Endodermal cell (in vitro differentiated cells): ENCODE measurements at regions not wholly inside any gene's neighbourhood (a gene's known extent, or its start where the extent isn't known, plus 50 kb on each side); places are given as distances from the start of the nearest gene placed in this dataset.

ENCODE experiments used
- DNase-seq: peaks from one replicate; pipeline ENCODE4 v3.0.0-alpha.2; 2017
- H3K27ac ChIP-seq: 2 replicates; pipeline ENCODE4 v1.5.1; 2013; ENCODE audit warnings: mild to moderate bottlenecking, low read depth, low read length, moderate library complexity
- H3K27me3 ChIP-seq: 2 replicates; pipeline ENCODE4 v1.6.1; 2013; ENCODE audit warnings: mild to moderate bottlenecking, low read length, moderate library complexity; ENCODE audit not compliant: insufficient read depth, control insufficient read depth, poor library complexity, severe bottlenecking
- H3K36me3 ChIP-seq: 2 replicates; pipeline ENCODE4 v1.7.0; 2013; ENCODE audit warnings: mild to moderate bottlenecking, low read length, moderate library complexity; ENCODE audit not compliant: control insufficient read depth, insufficient read depth
- H3K4me1 ChIP-seq: one replicate; pipeline ENCODE4 v1.7.0; 2013; ENCODE audit warnings: low read length; ENCODE audit not compliant: control insufficient read depth, insufficient read depth
- H3K4me3 ChIP-seq: 2 replicates; pipeline ENCODE4 v1.5.1; 2013; ENCODE audit warnings: mild to moderate bottlenecking, low read length, moderate library complexity
- H3K9ac ChIP-seq: 2 replicates; pipeline ENCODE4 v1.6.1; 2013; ENCODE audit warnings: mild to moderate bottlenecking, low read length, moderate library complexity; ENCODE audit not compliant: poor library complexity, severe bottlenecking; ENCODE audit errors: extremely low read depth
- H3K9me3 ChIP-seq: 2 replicates; pipeline ENCODE4 v1.6.1; 2013; ENCODE audit warnings: mild to moderate bottlenecking, low read length, moderate library complexity; ENCODE audit not compliant: control insufficient read depth
- H3K27ac Mint-ChIP-seq: 2 replicates; pipeline ENCODE4 v1.8.0; 2020; ENCODE audit warnings: mixed read lengths
- H3K27me3 Mint-ChIP-seq: 2 replicates; pipeline ENCODE4 v1.8.0; 2021; ENCODE audit warnings: mild to moderate bottlenecking, mixed read lengths; ENCODE audit not compliant: insufficient read depth
- H3K36me3 Mint-ChIP-seq: 2 replicates; pipeline ENCODE4 v1.8.0; 2020; ENCODE audit warnings: low read depth, mixed read lengths
- H3K4me1 Mint-ChIP-seq: 2 replicates; pipeline ENCODE4 v1.8.0; 2020; ENCODE audit warnings: mixed read lengths
- H3K4me3 Mint-ChIP-seq: 2 replicates; pipeline ENCODE4 v1.8.0; 2020; ENCODE audit warnings: mild to moderate bottlenecking, moderate library complexity, mixed read lengths
- H3K9me3 Mint-ChIP-seq: 2 replicates; pipeline ENCODE4 v1.8.0; 2020; ENCODE audit warnings: mild to moderate bottlenecking, mixed read lengths
- WGBS, 2 experiments: methylation state at CpG; one replicate each; pipeline versions ENCODE4 v1.1.5 to v1.1.7; 2013; ENCODE audit warnings: missing lambda C conversion rate in 2 of 2, mixed read lengths in 1 of 2; ENCODE audit not compliant: insufficient coverage in 1 of 2, insufficient read length in 1 of 2; 5-methylcytosine and 5-hydroxymethylcytosine counted together
- TF ChIP-seq, protein P1 (sequence below): fragments of 200-600 bp; sonication (generic); conservative IDR thresholded peaks from 2 replicates; pipeline ENCODE4 v1.5.0; 2021; ENCODE audit warnings: antibody characterized with exemption, mild to moderate bottlenecking

DNA sequence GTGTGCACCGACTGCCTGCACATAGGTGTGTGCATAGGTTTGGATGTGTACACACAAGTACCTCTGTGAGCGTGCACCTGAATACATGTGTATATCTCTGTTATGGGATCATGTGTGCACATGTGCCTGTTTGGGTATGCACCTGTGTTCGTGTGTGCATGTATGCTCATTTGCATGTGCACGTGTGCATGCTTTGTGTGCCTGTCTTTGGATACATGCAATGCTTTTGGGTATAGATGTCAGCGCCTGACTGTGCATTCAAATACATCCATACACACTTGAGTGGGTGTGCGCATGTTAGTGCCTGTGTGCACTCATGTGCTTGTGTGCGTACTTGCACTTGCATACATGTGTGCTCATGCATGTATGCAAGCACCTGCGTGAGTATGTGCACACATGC, 258.1 kb downstream of the IRX2 start:
- H3K4me3 ChIP-seq = no peak overlapping the region
- Mint-ChIP-seq H3K36me3 (no peaks in the 10 kb centered on the region), H3K4me3 (no peak overlapping the region), H3K9me3 (peaks cover 4% of the 10 kb centered on the region), H3K4me1 (no peaks in the 10 kb centered on the region), H3K27me3 (peaks cover 11% of the 10 kb centered on the region), H3K27ac (no peak overlapping the region)
- H3K9me3 ChIP-seq = no peaks in the 10 kb centered on the region
- WGBS, 2 experiments = 94 to 100% methylated on average over 6 to 8 of the region's 8 CpGs
- TF ChIP-seq, protein P1, sequence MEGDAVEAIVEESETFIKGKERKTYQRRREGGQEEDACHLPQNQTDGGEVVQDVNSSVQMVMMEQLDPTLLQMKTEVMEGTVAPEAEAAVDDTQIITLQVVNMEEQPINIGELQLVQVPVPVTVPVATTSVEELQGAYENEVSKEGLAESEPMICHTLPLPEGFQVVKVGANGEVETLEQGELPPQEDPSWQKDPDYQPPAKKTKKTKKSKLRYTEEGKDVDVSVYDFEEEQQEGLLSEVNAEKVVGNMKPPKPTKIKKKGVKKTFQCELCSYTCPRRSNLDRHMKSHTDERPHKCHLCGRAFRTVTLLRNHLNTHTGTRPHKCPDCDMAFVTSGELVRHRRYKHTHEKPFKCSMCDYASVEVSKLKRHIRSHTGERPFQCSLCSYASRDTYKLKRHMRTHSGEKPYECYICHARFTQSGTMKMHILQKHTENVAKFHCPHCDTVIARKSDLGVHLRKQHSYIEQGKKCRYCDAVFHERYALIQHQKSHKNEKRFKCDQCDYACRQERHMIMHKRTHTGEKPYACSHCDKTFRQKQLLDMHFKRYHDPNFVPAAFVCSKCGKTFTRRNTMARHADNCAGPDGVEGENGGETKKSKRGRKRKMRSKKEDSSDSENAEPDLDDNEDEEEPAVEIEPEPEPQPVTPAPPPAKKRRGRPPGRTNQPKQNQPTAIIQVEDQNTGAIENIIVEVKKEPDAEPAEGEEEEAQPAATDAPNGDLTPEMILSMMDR = no peak
- H3K9ac ChIP-seq = no peak overlapping the region
- H3K4me1 ChIP-seq = no peaks in the 10 kb centered on the region
- DNase-seq = no peak
- no peak overlapping the region for H3K27ac ChIP-seq
- no peaks in the 10 kb centered on the region for H3K27me3 ChIP-seq
- no peaks in the 10 kb centered on the region for H3K36me3 ChIP-seq

DNA sequence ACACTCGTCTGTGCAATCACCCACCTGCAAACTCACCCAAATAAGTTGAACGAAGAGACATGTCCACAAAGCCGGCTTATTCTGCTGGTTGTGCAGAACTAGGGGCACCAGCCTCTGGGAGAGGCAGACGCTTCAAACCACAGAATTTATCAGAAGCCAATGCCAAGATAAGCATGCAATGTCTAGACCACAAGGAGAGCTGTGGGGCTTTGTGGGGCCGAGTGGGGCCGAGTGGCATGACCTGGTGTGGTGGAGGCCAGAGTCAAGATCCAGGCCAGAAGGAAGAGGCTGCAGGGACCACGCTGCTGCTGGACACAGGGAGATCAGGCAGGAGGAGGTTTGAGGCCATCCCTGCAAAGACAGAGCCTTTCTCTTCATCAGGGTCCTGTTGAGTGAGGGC, 259.0 kb downstream of the IRX2 start:
- Mint-ChIP-seq H3K4me1 (no peaks in the 10 kb centered on the region), H3K27me3 (peaks cover 11% of the 10 kb centered on the region), H3K9me3 (peaks cover 5% of the 10 kb centered on the region), H3K36me3 (no peaks in the 10 kb centered on the region), H3K4me3 (no peak overlapping the region), H3K27ac (no peak overlapping the region)
- Histone ChIP-seq H3K27me3 (no peaks in the 10 kb centered on the region), H3K9me3 (no peaks in the 10 kb centered on the region), H3K27ac (no peak overlapping the region), H3K36me3 (no peaks in the 10 kb centered on the region), H3K4me3 (no peak overlapping the region), H3K4me1 (no peaks in the 10 kb centered on the region), H3K9ac (no peak overlapping the region)
- WGBS, 2 experiments = 69 to 76% methylated on average over 7 of the region's 7 CpGs
- no peak for DNase-seq
- TF ChIP-seq, protein P1 = no peak

DNA sequence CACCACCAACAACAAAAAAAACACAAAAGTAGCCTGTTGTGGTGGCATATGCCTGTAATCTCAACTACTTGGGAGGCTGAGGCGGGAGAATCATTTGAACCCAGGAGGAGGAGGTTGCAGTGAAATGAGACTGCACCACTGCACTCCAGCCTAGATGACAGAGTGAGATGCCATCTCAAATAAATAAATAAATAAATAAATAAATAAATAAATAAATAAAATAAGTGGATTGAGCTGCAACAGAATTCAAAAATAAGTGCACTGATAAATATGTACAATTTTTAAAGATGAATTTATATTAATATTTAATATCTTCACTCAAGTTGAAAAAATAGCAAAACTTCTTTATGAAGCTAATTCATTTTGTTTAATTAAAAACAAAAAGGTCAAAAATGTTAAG, 259.6 kb downstream of the IRX2 start:
- no peaks in the 10 kb centered on the region for H3K36me3 ChIP-seq

More for the DNA sequence above, 259.6 kb downstream of the IRX2 start:
- Histone ChIP-seq H3K4me3 (no peak overlapping the region), H3K9ac (no peak overlapping the region), H3K27me3 (no peaks in the 10 kb centered on the region), H3K27ac (no peak overlapping the region), H3K4me1 (no peaks in the 10 kb centered on the region), H3K9me3 (no peaks in the 10 kb centered on the region)
- TF ChIP-seq, protein P1 = no peak
- Mint-ChIP-seq H3K27me3 (peaks cover 11% of the 10 kb centered on the region), H3K36me3 (no peaks in the 10 kb centered on the region), H3K4me1 (no peaks in the 10 kb centered on the region), H3K4me3 (no peak overlapping the region), H3K9me3 (peaks cover 10% of the 10 kb centered on the region), H3K27ac (no peak overlapping the region)
- WGBS, 2 experiments = 100% methylated on average over 1 of the region's 1 CpG; no CpG with 5 or more reads in 1 of the 2 experiments
- no peak for DNase-seq
